Right lobe of liver (tissue), 6 donors: ENCODE measurements at regions not wholly inside any gene's neighbourhood (a gene's known extent, or its start where the extent isn't known, plus 50 kb on each side); places are given as distances from the start of the nearest gene placed in this dataset.

Experiments
- ATAC-seq, 4 donors: fragments of 200-7000 bp; cut with Tn5 transposase; one replicate each; pipeline ENCODE4 v1.9.1; 2020; ENCODE audit warnings: mild to moderate bottlenecking in 4 of 4, moderate library complexity in 4 of 4
- DNase-seq, 3 donors: peaks; one replicate each; pipeline ENCODE4 v3.0.0-alpha.2; 2020
- H3K27ac ChIP-seq, 3 donors: fragments of 200-600 bp; one replicate each; pipeline ENCODE4 v1.8.0; 2022
- H3K27me3 ChIP-seq, 2 donors: fragments of 200-600 bp; one replicate each; pipeline ENCODE4 v1.8.0; 2022
- H3K36me3 ChIP-seq, 4 donors: fragments of 200-600 bp; sonication (generic) in 1 of 4; one replicate each; pipeline versions ENCODE4 v1.5.1 to v1.8.0; 2017 to 2022; ENCODE audit warnings: control low read depth in 1 of 4
- H3K4me1 ChIP-seq, 4 donors: fragments of 200-600 bp; sonication (generic) in 1 of 4; one replicate each; pipeline versions ENCODE4 v1.5.1 to v1.8.0; 2017 to 2022; ENCODE audit warnings: control low read depth in 1 of 4
- H3K4me3 ChIP-seq, 3 donors: fragments of 200-600 bp; one replicate each; pipeline ENCODE4 v1.8.0; 2022
- H3K9me3 ChIP-seq, 4 donors: fragments of 200-600 bp; sonication (generic) in 1 of 4; one replicate each; pipeline versions ENCODE4 v1.5.1 to v1.8.0; 2017 to 2022; ENCODE audit warnings: control low read depth in 1 of 4
- POLR2A ChIP-seq: fragments of 450-650 bp; IDR thresholded peaks from one replicate; pipeline ENCODE4 v1.6.1; 2017; ENCODE audit warnings: antibody characterized with exemption, mild to moderate bottlenecking
- WGBS: methylation state at CpG from one replicate; pipeline ENCODE4 v1.1.6; 2018; ENCODE audit warnings: low coverage, low lambda C conversion rate; ENCODE audit not compliant: insufficient coverage; ENCODE audit errors: missing lambda C conversion rate; 5-methylcytosine and 5-hydroxymethylcytosine counted together
- intact Hi-C, 2 donors: fragments of 100-400 bp; cut with DNase I; formaldehyde crosslinking; loops; one replicate each; pipeline versions ENCODE4 v1.11.2 to v1.14.1; 2022
- TF ChIP-seq, protein P1 (sequence below), 4 donors: fragments of 200-600 bp in 3 of 4; fragments of 450-650 bp in 1 of 4; IDR thresholded peaks; one replicate each; pipeline versions ENCODE4 v1.5.1 to v1.8.0; 2016 to 2022; ENCODE audit warnings: antibody characterized with exemption in 4 of 4, mild to moderate bottlenecking in 2 of 4
- donor health status: DM: no; HTN: yes; CAD: no.
- donor health status: DM: no; HTN: no; CAD: no.
- donor health status: DM: no; HTN: no; CAD: no.
- donor health status: DM: no; HTN: yes; CAD: no.
- donor health status: DM: no; HTN: yes; CAD: no.

- Histone ChIP-seq H3K4me3 (no peak overlapping the region), H3K27ac (no peak overlapping the region), H3K9me3 (no peaks in the 10 kb centered on the region), H3K27me3 (no peaks in the 10 kb centered on the region), H3K4me1 (no peaks in the 10 kb centered on the region), H3K36me3 (no peaks in the 10 kb centered on the region)
- TF ChIP-seq, protein P1, sequence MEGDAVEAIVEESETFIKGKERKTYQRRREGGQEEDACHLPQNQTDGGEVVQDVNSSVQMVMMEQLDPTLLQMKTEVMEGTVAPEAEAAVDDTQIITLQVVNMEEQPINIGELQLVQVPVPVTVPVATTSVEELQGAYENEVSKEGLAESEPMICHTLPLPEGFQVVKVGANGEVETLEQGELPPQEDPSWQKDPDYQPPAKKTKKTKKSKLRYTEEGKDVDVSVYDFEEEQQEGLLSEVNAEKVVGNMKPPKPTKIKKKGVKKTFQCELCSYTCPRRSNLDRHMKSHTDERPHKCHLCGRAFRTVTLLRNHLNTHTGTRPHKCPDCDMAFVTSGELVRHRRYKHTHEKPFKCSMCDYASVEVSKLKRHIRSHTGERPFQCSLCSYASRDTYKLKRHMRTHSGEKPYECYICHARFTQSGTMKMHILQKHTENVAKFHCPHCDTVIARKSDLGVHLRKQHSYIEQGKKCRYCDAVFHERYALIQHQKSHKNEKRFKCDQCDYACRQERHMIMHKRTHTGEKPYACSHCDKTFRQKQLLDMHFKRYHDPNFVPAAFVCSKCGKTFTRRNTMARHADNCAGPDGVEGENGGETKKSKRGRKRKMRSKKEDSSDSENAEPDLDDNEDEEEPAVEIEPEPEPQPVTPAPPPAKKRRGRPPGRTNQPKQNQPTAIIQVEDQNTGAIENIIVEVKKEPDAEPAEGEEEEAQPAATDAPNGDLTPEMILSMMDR (IDR thresholded peaks at IDR 0.05), result no peak
- TF ChIP-seq POLR2A, result no peak
- WGBS, result 49% methylated on average over 2 of the region's 2 CpGs
- ATAC-seq (no peak), DNase-seq (no peak)
- intact Hi-C loops, result no loop called here
These were observed 399.1 kb upstream of the SPRY2 start for GRCh38 chr13:80740071-80740470.

- Histone ChIP-seq H3K4me3 (no peak overlapping the region), H3K27me3 (no peaks in the 10 kb centered on the region), H3K27ac (no peak overlapping the region), H3K4me1 (no peaks in the 10 kb centered on the region), H3K36me3 (no peaks in the 10 kb centered on the region), H3K9me3 (no peaks in the 10 kb centered on the region)
- DNase-seq, result no peak
- no peak for TF ChIP-seq POLR2A
- TF ChIP-seq, protein P1 (IDR thresholded peaks at IDR 0.05), result no peak
- intact Hi-C loops, result no loop called here
- WGBS, result 88% methylated on average over 1 of the region's 1 CpG
- ATAC-seq, result no peak
These were observed 396.6 kb upstream of the SPRY2 start for GRCh38 chr13:80737513-80737912.

GRCh38 chr13:80727321-80727975 lies 386.5 kb upstream of the SPRY2 start:
- 17% methylated on average over 1 of the region's 1 CpG for WGBS
- TF ChIP-seq, protein P1 (IDR thresholded peaks at IDR 0.05), result no peak
- TF ChIP-seq POLR2A, result no peak

GRCh38 chr13:80726868-80727267 lies 385.9 kb upstream of the SPRY2 start:
- Histone ChIP-seq H3K4me3 (no peak overlapping the region), H3K4me1 (no peaks in the 10 kb centered on the region), H3K9me3 (no peaks in the 10 kb centered on the region), H3K36me3 (no peaks in the 10 kb centered on the region), H3K27me3 (no peaks in the 10 kb centered on the region), H3K27ac (no peak overlapping the region)
- DNase-seq (no peak), ATAC-seq (no peak)
- TF ChIP-seq POLR2A, result no peak
- TF ChIP-seq, protein P1 (IDR thresholded peaks at IDR 0.05), result no peak
- intact Hi-C loops, result no loop called here

More at GRCh38 chr13:80727321-80727975, 386.5 kb upstream of the SPRY2 start:
- Histone ChIP-seq H3K36me3 (no peaks in the 10 kb centered on the region), H3K4me3 (no peak overlapping the region), H3K9me3 (no peaks in the 10 kb centered on the region), H3K27ac (no peak overlapping the region), H3K4me1 (no peaks in the 10 kb centered on the region), H3K27me3 (no peaks in the 10 kb centered on the region)
- intact Hi-C loops, result no loop called here
- ATAC-seq, result no peak
- DNase-seq, result no peak

DNA sequence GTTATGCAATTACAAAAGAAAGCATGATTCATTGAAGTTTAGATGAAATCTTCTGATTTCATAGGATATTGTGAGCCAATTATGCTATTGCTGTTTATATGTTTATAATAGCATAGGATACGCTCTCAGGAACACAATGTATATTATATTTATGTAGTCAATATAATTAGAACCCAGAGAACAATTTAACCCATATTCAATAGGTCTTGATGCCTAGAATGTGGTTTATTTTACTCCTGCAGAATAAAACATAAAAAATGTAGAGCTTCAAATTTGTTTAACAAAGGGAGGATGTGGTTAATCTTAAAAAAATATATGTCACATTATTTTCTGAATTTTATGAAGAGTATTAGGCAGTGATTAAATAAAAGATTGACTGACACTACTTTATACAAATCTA lies 380.8 kb upstream of the SPRY2 start:
- Histone ChIP-seq H3K27ac (no peak overlapping the region), H3K4me3 (no peak overlapping the region), H3K27me3 (no peaks in the 10 kb centered on the region), H3K4me1 (no peaks in the 10 kb centered on the region), H3K36me3 (no peaks in the 10 kb centered on the region), H3K9me3 (no peaks in the 10 kb centered on the region)
- ATAC-seq (no peak), DNase-seq (no peak)
- WGBS, result 33% methylated on average over 1 of the region's 1 CpG
- intact Hi-C loops, result no loop called here
- TF ChIP-seq, protein P1 (IDR thresholded peaks at IDR 0.05), result no peak
- no peak for TF ChIP-seq POLR2A
